ENCODE measurements at regions not wholly inside any gene's neighbourhood (a gene's known extent, or its start where the extent isn't known, plus 50 kb on each side); places are given as distances from the start of the nearest gene placed in this dataset.

DNA sequence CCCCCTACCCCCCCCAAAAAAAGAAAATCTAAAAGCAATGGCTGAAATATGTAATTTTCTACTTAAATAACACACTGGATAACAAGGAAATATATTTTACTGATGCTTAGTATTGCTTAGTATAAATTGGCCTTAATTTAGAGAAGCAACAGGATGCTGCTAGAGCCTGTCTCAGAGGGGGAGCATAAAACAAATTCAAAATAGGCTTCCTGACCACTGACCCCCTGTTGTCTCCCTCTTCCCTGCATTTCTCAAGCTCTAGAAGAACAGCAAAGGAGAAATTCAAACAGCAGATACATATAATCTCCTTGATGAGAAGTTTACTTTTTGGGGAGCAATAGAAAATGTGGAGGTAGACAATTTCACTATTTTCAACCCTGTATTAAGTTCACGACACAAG, 631.1 kb upstream of the GJE1 start:
- no peaks in the 10 kb centered on the region for H3K27me3 ChIP-seq (ENCODE audit: insufficient read depth, low read length)
- H3K27ac ChIP-seq (ENCODE audit: low read depth, low read length): no peak overlapping the region
- H3K4me1 ChIP-seq (ENCODE audit: insufficient read depth, low read length): peaks cover 7% of the 10 kb centered on the region
- H3K4me2 ChIP-seq (ENCODE audit: insufficient read depth, low read length): no peak overlapping the region
- peak overlapping the region; percentile 41 for H2AFZ ChIP-seq (ENCODE audit: low read length)
- H3K4me3 ChIP-seq (ENCODE audit: insufficient read depth, low read length): no peak overlapping the region
- TF ChIP-seq CTCF (IDR thresholded peaks at IDR 0.05; ENCODE audit: extremely low read depth, low read depth, low read length): no peak
- no peaks in the 10 kb centered on the region for H4K20me1 ChIP-seq (ENCODE audit: insufficient read depth, low read length)
- peaks cover 5% of the 10 kb centered on the region for H3K9me3 ChIP-seq (ENCODE audit: low read depth, low read length)
- DNase-seq (ENCODE audit: insufficient read length, low spot score, missing footprints): no peak
- H3K36me3 ChIP-seq (ENCODE audit: insufficient read depth, low read length): no peaks in the 10 kb centered on the region
- H3K79me2 ChIP-seq (ENCODE audit: insufficient read depth, low read length): no peaks in the 10 kb centered on the region

GRCh38 chr6:141498977-141499376, 633.7 kb upstream of the GJE1 start:
- Histone ChIP-seq H3K27me3 (ENCODE audit: insufficient read depth, low read length) (no peaks in the 10 kb centered on the region), H2AFZ (ENCODE audit: low read length) (peak overlapping the region; percentile 44), H3K36me3 (ENCODE audit: insufficient read depth, low read length) (no peaks in the 10 kb centered on the region), H3K27ac (ENCODE audit: low read depth, low read length) (peak overlapping the region; percentile 46), H3K79me2 (ENCODE audit: insufficient read depth, low read length) (no peaks in the 10 kb centered on the region), H3K4me2 (ENCODE audit: insufficient read depth, low read length) (peak overlapping the region; percentile 56), H4K20me1 (ENCODE audit: insufficient read depth, low read length) (no peaks in the 10 kb centered on the region), H3K4me1 (ENCODE audit: insufficient read depth, low read length) (peaks cover 7% of the 10 kb centered on the region), H3K4me3 (ENCODE audit: insufficient read depth, low read length) (no peak overlapping the region), H3K9me3 (ENCODE audit: low read depth, low read length) (no peaks in the 10 kb centered on the region)
- no peak for TF ChIP-seq CTCF (IDR thresholded peaks at IDR 0.05; ENCODE audit: extremely low read depth, low read depth, low read length)
- DNase-seq (ENCODE audit: insufficient read length, low spot score, missing footprints): peak; percentile 32

DNA sequence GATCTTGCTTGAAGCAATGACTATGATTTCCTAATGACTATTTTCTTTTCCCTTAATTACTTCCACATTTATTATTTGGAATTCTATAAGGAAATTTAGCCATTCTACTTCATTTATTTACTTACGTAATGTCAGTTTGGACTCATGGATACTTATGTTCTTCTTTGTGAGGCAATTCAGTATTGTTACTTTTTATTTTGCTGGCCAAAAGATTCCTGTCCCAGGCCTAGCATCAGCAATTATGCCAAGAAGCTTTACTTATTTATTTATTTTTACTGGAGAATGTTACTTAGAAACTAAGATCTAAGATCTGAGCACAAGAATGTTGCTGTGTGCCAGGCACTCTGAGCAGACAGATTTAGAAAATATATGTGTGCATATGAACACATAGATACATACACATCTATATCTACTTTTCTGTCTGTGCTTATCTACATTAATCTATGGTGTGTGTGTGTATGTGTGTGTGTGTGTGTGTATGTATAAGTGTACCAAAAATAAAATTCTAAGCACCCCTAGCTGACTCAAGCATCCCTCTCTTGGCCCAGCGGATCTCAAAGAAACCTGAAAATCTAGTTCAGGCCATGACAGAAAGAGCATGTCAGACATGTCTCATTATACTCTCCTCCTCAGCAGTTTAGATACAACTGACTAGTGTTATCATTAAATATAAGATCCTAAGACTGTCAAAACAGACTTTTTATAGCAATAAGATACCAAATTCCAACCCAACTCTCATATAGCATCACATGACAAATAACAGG, 640.0 kb upstream of the GJE1 start:
- Histone ChIP-seq H2AFZ (ENCODE audit: low read length) (no peak overlapping the region), H3K4me2 (ENCODE audit: insufficient read depth, low read length) (no peak overlapping the region), H3K9me3 (ENCODE audit: low read depth, low read length) (no peaks in the 10 kb centered on the region), H3K4me1 (ENCODE audit: insufficient read depth, low read length) (peaks cover 5% of the 10 kb centered on the region), H3K4me3 (ENCODE audit: insufficient read depth, low read length) (no peak overlapping the region), H3K36me3 (ENCODE audit: insufficient read depth, low read length) (no peaks in the 10 kb centered on the region), H3K27me3 (ENCODE audit: insufficient read depth, low read length) (no peaks in the 10 kb centered on the region), H4K20me1 (ENCODE audit: insufficient read depth, low read length) (no peaks in the 10 kb centered on the region), H3K27ac (ENCODE audit: low read depth, low read length) (no peak overlapping the region), H3K79me2 (ENCODE audit: insufficient read depth, low read length) (no peaks in the 10 kb centered on the region)
- DNase-seq (ENCODE audit: insufficient read length, low spot score, missing footprints): no peak
- no peak for TF ChIP-seq CTCF (IDR thresholded peaks at IDR 0.05; ENCODE audit: extremely low read depth, low read depth, low read length)

DNA sequence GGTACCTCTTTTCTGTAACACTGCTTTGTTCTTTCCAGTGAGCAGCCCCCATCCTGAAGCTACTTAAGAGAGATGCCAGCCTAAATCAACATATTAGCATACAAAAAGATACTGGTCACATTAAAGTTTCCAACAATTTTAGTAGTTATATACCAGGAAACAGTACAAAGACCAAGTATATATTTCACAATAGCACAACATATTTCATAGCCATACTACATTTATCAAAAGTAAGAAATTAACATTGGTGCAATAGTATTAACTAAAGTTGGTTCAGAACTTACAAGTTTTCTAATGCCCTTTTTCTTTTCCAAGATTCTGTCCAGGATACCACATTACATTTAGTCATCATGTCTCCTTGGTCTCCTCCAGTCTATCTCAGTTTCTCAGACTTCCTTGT, 641.0 kb upstream of the GJE1 start:
- Histone ChIP-seq H2AFZ (ENCODE audit: low read length) (no peak overlapping the region), H3K36me3 (ENCODE audit: insufficient read depth, low read length) (no peaks in the 10 kb centered on the region), H3K27ac (ENCODE audit: low read depth, low read length) (no peak overlapping the region), H3K79me2 (ENCODE audit: insufficient read depth, low read length) (no peaks in the 10 kb centered on the region), H3K4me2 (ENCODE audit: insufficient read depth, low read length) (no peak overlapping the region), H3K27me3 (ENCODE audit: insufficient read depth, low read length) (no peaks in the 10 kb centered on the region), H4K20me1 (ENCODE audit: insufficient read depth, low read length) (no peaks in the 10 kb centered on the region), H3K9me3 (ENCODE audit: low read depth, low read length) (no peaks in the 10 kb centered on the region), H3K4me3 (ENCODE audit: insufficient read depth, low read length) (no peak overlapping the region), H3K4me1 (ENCODE audit: insufficient read depth, low read length) (peaks cover 5% of the 10 kb centered on the region)
- TF ChIP-seq CTCF (IDR thresholded peaks at IDR 0.05; ENCODE audit: extremely low read depth, low read depth, low read length): no peak
- no peak for DNase-seq (ENCODE audit: insufficient read length, low spot score, missing footprints)
